GM18520 (cell line): ENCODE measurements at regions not wholly inside any gene's neighbourhood (a gene's known extent, or its start where the extent isn't known, plus 50 kb on each side); places are given as distances from the start of the nearest gene placed in this dataset.
"Not testable (repeated sequence)": the region's sequence is repeated elsewhere in the genome, so short reads cannot be mapped to it uniquely, and the experiment has no call there.

Source experiments
- ATAC-seq: cut with Tn5 transposase; IDR thresholded peaks from one replicate; pipeline ENCODE4 v1.9.1; 2021; ENCODE audit not compliant: unreplicated experiment

DNA sequence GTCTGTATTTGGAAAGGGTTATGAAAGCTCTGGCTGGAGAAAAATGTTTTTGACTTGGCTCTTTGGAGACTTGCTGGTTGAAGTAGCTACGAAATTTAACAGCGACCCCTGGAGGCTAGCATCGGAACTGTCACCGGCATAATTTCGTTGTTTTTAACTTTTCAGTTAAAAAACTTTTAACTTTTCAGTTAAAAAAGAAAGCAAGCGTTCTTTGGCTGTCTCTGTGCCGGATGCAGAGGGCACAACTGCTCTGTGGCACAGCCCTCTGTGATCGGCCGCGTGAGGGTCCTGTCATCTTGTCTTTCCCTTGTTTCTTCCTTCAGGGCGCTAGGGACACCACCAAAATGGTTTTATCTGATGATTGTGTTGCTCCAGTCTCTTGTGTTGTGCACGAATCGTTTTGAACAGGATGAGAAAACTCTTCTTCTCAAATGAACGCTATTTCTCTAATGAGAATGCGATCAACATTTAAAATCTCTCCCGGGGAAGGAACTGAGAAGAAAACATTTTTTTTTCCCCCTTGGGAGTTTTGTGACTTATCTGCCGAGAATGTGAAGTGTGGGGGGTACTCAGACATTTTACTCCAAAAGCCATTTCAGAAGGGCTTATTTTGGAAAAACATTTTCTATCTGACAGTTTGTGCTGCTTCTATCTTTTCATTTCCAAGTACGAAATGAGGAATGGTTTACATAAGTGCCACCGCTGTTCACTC is 57.1 kb downstream of the ADCYAP1 start:
- no peak for ATAC-seq

DNA sequence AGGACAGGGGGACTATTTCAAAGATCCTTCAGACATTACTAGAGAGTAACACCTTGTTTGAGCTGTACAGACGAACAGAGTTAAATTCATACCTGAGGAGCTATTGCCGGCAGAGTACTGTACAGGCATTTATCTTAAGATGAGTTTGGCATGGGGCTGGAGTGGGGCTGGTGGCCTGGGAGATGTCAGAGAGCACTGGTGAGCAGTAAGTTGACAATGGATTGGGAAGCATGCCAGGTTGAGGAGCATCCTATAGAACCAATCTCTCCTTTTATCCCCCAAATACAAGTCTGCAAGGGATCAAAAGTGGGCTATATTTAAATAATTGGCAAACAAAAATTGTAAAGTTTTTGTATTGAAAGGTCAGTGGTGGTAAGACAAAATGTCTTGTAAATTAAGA is 58.6 kb downstream of the ADCYAP1 start:
- ATAC-seq, result no peak

DNA sequence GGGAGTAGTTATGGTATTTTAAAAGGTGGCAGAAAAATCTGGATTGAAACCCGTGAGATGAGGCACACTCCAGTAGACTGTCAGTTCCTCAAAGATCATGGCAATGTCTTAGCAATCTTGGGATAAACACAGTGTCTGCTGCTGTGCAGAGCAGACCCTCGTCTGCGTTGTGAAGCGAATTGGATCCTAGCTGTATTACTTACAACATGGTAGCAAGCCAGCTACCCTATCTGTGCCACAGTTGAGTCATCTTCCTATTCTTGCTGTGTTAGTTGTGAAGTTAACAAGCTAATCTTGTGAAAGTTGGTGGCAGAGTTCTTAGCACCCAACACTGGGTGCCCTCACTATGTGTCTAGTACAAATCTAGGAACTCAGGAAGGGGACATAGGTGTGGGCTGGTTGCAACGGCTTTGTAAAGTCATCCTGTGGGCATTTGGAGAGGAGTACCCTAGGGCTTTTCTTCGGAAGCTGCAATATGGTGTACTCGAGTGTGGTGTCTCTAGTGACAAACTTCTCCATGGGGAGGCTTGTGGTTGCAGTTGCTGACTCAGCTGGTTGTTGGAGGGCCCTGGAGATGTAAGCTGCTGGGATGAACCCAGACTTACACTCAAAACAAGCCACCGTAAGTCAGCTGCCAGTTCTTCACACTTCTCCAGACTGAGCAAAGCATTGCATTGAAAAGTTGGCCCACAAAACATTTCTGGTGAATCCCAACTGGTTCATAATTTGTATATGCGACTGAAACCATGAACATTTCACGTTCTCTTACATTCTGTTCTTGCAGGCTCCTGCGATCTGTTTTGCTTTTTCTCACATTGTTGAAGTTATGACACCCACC is 61.5 kb downstream of the ADCYAP1 start:
- ATAC-seq, result no peak

DNA sequence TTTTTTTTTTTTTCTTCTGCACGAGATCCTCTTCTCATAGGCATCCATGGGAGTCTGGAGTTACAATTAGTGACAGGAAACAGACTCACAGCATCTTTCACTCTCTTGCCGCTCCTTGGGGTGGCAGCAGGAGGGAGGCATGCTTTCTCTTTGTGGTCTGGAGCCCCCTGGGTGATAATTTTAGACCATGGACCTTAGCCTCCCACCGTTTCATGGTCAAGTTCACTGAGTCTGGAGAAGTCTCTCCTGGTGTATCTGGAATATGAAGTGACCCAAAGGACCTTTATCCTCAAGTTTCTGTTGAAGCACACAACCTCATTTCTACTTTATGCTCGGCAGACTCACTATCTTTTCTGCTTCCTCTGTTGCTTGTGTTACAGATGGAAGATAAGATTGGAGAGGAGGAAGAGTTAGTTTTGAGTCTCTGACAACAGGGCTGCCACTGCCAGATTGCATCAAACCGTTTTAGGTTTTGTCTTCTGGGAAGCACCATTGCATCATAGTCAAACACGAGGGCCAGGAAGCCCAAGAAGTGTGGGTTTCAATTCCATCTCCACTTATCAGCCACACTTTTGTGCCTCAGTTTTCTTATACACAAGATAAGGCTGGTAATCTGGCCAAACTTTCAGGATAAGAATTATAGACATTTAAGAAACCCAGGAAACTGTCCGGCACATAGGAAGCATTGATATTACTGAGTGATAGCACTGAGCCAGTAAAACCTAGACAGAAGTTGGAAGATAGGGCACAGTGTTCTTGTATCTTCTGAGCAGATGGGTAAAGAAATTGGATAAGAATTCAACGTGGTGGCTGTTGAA is 62.3 kb downstream of the ADCYAP1 start:
- ATAC-seq, result no peak

DNA sequence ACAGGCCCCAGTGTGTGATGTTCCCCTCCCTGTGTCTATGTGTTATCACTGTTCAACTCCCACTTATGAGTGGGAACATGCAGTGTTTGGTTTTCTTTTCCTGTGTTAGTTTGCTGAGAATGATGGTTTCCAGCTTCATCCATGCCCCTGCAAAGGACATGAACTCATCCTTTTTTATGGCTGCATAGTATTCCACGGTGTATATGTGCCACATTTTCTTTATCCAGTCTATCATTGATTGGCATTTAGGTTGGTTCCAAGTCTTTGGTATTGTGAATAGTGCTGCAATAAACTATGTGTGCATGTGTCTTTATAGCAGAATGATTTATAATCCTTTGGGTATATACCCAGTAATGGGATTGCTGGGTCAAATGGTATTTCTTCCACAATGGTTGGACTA is 64.2 kb downstream of the ADCYAP1 start:
- not testable (repeated sequence) for ATAC-seq

DNA sequence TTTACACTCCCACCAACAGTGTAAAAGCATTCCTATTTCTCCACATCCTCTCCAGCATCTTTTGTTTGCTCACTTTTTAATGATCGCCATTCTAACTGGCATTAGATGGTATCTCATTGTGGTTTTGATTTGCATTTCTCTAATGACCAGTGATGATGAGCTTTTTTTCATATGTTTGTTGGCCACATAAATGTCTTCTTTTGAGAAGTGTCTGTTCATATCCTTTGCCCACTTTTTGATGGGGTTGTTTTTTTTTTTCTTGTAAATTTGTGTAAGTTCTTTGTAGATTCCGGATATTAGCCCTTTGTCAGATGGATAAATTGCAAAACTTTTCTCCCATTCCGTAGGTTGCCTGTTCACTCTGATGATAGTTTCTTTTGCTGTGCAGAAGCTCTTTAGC is 64.6 kb downstream of the ADCYAP1 start:
- not testable (repeated sequence) for ATAC-seq

DNA sequence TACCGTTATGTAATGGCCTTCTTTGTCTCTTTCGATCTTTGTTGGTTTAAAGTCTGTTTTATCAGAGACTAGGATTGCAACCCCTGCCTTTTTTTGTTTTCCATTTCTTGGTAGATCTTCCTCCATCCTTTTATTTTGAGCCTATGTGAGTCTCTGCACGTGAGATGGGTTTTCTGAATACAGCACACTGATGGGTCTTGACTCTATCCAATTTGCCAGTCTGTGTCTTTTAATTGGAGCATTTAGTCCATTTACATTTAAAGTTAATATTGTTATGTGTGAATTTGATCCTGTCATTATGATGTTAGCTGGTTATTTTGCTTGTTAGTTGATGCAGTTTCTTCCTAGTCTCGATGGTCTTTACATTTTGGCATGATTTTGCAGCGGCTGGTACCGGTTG is 69.9 kb downstream of the ADCYAP1 start:
- ATAC-seq, result not testable (repeated sequence)

DNA sequence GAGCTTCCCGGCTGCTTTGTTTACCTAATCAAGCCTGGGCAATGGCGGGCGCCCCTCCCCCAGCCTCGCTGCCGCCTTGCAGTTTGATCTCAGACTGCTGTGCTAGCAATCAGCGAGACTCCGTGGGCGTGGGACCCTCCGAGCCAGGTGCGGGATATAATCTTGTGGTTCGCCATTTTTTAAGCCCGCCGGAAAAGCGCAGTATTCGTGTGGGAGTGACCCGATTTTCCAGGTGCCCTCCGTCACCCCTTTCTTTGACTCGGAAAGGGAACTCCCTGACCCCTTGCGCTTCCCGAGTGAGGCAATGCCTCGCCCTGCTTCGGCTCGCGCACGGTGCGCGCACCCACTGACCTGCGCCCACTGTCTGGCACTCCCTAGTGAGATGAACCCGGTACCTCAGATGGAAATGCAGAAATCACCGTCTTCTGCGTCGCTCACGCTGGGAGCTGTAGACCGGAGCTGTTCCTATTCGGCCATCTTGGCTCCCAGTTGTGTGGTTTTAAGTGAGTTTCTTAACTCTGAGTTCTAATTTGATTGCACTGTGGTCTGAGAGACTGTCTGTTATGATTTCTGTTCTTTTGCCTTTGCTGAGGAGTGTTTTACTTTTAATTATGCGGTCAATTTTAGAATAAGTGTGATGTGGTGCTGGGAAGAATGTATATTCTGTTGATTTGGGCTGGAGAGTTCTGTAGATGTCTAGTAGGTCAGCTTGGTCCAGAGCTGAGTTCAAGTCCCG is 71.9 kb downstream of the ADCYAP1 start:
- not testable (repeated sequence) for ATAC-seq

DNA sequence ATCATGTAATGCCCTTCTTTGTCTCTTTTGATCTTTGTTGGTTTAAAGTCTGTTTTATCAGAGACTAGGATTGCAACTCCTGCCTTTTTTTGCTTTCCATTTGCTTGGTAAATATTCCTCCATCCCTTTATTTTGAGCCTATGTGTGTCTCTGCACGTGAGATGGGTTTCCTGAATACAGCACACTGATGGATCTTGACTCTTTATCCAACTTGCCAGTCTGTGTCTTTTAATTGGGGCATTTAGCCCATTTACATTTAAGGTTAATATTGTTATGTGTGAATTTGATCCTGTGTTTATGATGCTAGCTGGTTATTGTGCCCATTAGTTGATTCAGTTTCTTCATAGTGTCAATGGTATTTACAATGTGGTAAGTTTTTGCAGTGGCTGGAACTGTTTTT is 72.7 kb downstream of the ADCYAP1 start:
- ATAC-seq, result not testable (repeated sequence)

DNA sequence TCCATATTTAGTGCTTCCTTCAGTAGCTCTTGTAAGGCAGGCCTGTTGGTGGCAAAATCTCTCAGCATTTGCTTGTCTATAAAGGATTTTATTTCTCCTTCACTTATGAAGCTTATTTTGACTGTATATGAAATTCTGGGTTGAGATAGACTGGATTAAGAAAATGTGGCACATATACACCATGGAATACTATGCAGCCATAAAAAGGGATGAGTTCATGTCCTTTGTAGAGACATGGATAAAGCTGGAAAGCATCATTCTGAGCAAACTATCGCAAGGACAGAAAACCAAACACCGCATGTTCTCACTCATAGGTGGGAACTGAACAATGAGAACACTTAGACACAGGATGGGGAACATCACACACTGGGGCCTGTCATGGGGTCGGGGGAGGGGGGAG is 73.1 kb downstream of the ADCYAP1 start:
- not testable (repeated sequence) for ATAC-seq

DNA sequence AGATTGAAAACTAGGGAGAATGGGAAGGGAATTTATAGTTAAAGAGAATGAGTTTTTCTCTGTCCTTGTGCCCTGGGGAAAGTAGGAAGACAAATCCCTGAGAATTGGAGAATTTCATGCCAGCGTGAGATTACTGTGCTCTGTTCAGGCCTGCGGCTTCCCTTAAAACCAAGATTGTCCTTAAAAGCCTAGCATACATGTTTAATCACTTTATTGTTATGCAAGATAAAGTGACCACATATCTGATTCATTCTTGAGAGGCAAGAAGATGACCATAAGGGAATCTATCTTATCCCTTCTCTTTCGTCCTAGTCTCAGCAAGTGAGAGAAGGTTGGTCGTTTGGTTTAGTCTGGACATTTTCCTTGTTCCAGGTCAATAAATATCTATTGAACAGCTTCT is 75.9 kb downstream of the ADCYAP1 start:
- no peak for ATAC-seq

DNA sequence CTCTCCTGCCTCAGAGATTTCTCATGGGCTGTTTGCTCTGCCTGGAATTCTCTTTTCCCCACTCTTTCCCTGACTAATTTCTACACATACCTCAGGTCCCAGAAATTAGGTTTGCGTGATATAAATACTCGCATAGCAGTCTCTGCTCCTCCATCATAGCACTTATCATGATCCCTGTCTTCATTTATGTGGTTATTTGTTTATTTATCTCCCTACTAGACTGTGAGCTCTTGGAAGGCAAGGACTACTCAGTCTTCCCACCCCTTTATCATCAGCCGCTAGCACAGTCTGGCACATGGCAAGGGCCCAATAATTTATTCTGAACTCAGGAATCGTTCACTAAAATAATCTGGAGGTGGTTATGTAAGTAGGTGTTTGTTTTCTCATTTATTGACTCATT is 79.3 kb downstream of the ADCYAP1 start:
- no peak for ATAC-seq

DNA sequence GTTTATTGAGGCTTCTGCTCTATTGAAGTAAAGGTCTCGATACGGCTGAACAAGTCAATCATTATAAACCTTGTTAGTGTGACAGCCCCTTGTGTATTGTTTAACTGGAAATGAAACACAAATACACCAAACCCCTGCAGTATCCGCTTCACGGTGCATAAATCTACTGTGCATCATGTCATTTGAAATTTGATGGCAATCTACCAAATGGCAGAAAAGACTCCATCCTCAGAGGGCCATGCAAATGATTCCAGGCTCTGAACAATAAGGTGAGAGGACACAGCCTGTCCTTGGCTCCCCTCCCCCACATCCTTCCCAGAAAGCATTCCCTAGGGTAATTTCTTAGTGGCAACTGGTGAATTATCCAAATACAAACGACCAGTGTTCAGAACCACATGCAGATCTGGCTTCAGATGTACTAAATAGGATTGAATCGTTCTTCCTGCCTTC is 80.6 kb downstream of the ADCYAP1 start:
- no peak for ATAC-seq

DNA sequence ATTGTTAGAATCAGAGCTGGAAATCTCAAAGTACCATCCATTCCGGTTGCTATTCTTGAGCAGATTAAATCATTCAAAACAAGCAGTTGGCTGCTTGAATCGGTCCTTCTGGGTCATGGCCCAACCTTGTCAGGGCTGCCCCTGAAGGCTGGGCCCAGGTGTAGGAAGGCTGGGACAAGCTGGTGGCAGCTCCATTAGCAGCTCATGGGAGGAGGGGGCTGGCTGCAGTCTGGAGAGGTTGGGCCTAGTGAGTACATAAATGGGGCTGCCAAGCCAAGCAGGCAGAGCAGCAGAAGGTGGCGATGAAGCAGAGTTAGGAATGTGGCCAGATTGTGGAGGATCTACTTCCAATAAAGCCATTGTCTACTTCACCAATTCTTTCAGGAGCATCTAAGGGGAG is 81.4 kb downstream of the ADCYAP1 start:
- ATAC-seq, result no peak

DNA sequence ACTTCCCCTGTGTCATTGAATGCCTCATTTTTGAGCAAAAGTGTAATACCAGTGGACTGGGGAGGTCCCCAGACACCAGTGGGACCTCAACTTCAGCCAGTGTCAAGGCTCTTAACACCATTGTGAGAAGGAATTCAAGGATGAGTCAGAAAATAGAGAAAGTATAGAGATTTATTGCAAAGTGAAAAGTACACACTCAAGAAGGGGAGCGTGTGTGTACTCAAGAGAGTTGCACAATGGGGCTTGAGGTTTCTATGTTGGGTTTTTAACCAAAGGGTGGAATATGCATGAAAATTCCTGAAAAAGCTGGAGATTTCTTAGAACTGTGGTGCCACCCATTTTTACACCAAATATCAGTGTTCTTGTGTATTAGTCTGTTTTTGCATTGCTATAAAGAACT is 81.9 kb downstream of the ADCYAP1 start:
- ATAC-seq, result no peak

DNA sequence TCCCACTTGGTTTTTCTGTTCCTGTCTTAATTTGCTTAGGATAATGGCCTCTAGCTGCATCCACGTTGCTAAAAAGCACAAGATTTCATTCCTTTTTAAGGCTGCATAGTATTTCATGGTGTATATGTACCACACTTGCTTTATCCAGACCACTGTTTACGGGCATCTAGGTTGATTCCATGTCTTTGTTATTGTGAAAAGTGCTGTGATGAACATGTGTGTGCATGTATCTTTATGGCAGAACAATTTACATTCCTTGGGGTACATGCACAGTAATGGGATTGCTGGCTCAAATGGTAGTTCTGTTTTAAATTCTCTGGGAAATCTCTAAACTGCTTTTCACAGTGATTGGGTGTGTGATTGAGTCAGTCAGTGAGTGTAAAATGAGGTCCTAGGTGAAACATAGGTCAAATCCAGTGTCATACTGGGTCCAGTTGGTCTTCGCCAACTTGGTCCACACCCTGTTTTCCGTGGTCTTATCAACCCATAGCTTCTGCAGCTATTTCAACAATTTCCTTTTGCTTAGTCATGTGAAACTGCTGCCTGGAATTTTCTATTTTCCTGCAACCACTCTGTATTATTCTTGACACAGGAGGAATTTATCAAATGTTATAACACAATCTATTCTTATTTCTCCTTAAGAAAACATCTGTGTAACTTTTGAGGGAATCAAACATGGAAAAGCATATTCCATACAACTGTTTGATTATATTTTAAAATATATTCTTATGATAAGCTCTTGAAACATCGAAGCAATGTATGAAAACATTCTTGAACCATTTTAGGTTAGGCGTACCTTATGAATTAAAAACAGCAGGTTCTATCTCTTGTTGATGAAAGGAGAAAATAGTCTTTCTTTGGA is 82.9 kb downstream of the ADCYAP1 start:
- no peak for ATAC-seq

DNA sequence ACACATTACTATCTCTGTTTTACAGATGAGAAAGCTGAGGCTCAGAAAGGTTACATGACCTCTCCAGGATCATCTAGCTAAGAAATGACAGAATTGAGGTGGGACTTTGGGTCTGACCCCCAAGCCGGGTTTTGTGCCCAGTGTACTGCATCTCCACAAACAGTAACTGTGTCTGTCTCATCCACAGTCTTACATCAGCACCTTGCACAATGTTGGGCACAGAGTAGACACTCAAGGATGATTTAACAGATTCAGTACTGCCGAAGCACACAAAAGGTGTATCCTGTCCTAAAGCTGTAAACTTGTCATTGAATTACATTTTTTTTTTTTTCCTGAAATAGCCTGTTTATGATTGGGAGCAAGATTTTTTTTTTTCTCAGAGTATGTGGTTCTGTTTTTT is 84.8 kb downstream of the ADCYAP1 start:
- ATAC-seq, result no peak

DNA sequence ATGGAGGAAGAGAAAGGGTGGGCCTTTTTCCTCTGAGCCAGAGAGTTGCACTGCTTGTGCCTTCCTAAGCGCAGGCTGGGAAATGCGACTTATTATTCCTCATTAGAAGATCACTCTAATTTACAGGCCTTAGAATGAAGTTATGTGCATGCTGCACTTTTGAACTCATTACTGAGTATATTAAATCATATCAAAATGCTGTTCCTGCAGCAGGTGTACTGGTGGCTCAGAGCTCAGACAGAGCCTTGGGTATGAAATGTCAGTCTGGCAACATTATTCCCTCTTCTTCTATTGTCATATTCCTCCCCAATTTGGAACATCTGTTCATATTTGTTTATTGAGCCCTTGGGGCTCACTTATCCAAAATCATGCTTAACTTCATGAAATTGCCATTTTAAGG is 85.5 kb downstream of the ADCYAP1 start:
- ATAC-seq, result no peak

DNA sequence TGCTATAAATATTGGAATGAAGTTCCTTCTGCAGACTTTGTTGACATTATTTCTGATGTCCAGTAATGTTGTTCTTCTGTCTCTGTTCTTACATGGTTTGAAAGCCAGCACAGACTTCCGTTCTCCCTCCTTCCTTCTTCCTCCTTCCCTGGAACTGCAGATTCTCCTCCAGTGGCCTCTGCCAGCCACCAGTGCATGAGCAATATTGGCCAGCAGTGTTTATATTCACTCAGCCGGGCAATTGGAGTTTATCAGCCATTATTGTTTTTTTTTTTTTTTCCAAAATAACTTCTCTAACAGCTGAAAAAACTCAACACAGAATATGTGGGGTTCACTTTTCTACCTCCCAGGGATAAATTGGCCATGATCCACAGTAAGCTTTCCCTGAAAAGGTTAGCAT is 86.8 kb downstream of the ADCYAP1 start:
- ATAC-seq, result no peak

DNA sequence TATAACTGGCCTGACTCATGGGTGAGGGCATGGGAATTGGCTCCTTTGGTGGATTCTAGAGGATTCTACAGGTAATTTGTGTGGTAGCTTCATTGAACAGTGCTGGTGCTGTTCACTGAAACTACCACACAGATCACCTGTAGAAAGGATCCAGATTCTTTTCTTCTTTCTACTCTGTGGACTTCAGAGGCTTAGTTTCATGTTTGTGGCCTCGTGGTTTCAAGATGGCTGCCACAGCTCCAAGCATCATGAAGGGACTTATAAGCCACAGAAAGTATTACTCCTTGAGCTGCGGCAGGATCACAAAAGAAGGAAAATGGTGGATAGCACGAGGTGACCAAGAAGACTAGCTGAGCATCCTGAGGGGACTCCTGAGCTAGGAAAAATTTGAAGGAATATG is 88.9 kb downstream of the ADCYAP1 start:
- ATAC-seq, result no peak
